ENCODE measurements at regions not wholly inside any gene's neighbourhood (a gene's known extent, or its start where the extent isn't known, plus 50 kb on each side); places are given as distances from the start of the nearest gene placed in this dataset.

- TF ChIP-seq, protein P1, sequence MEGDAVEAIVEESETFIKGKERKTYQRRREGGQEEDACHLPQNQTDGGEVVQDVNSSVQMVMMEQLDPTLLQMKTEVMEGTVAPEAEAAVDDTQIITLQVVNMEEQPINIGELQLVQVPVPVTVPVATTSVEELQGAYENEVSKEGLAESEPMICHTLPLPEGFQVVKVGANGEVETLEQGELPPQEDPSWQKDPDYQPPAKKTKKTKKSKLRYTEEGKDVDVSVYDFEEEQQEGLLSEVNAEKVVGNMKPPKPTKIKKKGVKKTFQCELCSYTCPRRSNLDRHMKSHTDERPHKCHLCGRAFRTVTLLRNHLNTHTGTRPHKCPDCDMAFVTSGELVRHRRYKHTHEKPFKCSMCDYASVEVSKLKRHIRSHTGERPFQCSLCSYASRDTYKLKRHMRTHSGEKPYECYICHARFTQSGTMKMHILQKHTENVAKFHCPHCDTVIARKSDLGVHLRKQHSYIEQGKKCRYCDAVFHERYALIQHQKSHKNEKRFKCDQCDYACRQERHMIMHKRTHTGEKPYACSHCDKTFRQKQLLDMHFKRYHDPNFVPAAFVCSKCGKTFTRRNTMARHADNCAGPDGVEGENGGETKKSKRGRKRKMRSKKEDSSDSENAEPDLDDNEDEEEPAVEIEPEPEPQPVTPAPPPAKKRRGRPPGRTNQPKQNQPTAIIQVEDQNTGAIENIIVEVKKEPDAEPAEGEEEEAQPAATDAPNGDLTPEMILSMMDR (IDR thresholded peaks at IDR 0.05) = no peak
- no peak for TF ChIP-seq POLR2A (IDR thresholded peaks at IDR 0.05)
Observed at GRCh38 chr2:16151651-16152050, 211.3 kb downstream of the MYCN start.
